ENCODE measurements at regions not wholly inside any gene's neighbourhood (a gene's known extent, or its start where the extent isn't known, plus 50 kb on each side); places are given as distances from the start of the nearest gene placed in this dataset.
"Not testable (repeated sequence)": the region's sequence is repeated elsewhere in the genome, so short reads cannot be mapped to it uniquely, and the experiment has no call there.

- ATAC-seq (peak; percentile 52 to 82), DNase-seq (peak; percentile 23 to 78)
- Histone ChIP-seq H3K36me3 (no peaks in the 10 kb centered on the region), H3K9me3 (no peaks in the 10 kb centered on the region), H3K27ac (peak overlapping the region in 1 of 4 donors; percentile 22), H3K4me1 (no peaks in the 10 kb centered on the region), H3K4me3 (no peak overlapping the region), H3K27me3 (no peaks in the 10 kb centered on the region)
- TF ChIP-seq POLR2A (IDR thresholded peaks at IDR 0.05) = no peak
- peak in 2 of 5 experiments; percentile 14 to 33 for TF ChIP-seq CTCF (IDR thresholded peaks at IDR 0.05 in 4 of 5, conservative IDR thresholded peaks at IDR 0.05 in 1 of 5)
- in situ Hi-C loops (cut with MboI; ENCODE audit: low sequenced_read_pairs in 4 of 4) = no loop called here
- intact Hi-C loops (cut with DNase I; ENCODE audit: low total_unique reads) = loop anchor here (2.0 to 5.0 kb wide), 2 partner anchors 118 to 180 kb away; partner anchors contain the start of gene FZD8
Measured at GRCh38 chr10:35822316-35822715, 180.2 kb upstream of the FZD8 start.

- intact Hi-C loops (cut with DNase I; ENCODE audit: low total_unique reads) (loop anchor here (5.0 kb wide), 1 partner anchor 179 kb away; the partner anchor contains the start of gene FZD8), in situ Hi-C loops (cut with MboI; ENCODE audit: low sequenced_read_pairs in 4 of 4) (no loop called here)
- H3K36me3 ChIP-seq = no peaks in the 10 kb centered on the region
- no peak for DNase-seq
- no peak for ATAC-seq
- H3K4me3 ChIP-seq = no peak overlapping the region
- no peaks in the 10 kb centered on the region for H3K27me3 ChIP-seq
- no peak overlapping the region for H3K27ac ChIP-seq
- no peak for TF ChIP-seq POLR2A (IDR thresholded peaks at IDR 0.05)
- TF ChIP-seq CTCF (IDR thresholded peaks at IDR 0.05 in 4 of 5, conservative IDR thresholded peaks at IDR 0.05 in 1 of 5) = no peak
- no peaks in the 10 kb centered on the region for H3K4me1 ChIP-seq
- no peaks in the 10 kb centered on the region for H3K9me3 ChIP-seq
Measured at GRCh38 chr10:35821339-35821911, 179.3 kb upstream of the FZD8 start.

- H3K27ac ChIP-seq = no peak overlapping the region
- H3K36me3 ChIP-seq = no peaks in the 10 kb centered on the region
- intact Hi-C loops (cut with DNase I; ENCODE audit: low total_unique reads) (loop anchor here (5.0 kb wide), 1 partner anchor 177 kb away; the partner anchor contains the start of gene FZD8), in situ Hi-C loops (cut with MboI; ENCODE audit: low sequenced_read_pairs in 4 of 4) (no loop called here)
- no peak for ATAC-seq
- H3K4me1 ChIP-seq = no peaks in the 10 kb centered on the region
- H3K27me3 ChIP-seq = no peaks in the 10 kb centered on the region
- TF ChIP-seq POLR2A (IDR thresholded peaks at IDR 0.05) (no peak), CTCF (IDR thresholded peaks at IDR 0.05 in 4 of 5, conservative IDR thresholded peaks at IDR 0.05 in 1 of 5) (no peak)
- H3K4me3 ChIP-seq = no peak overlapping the region
- no peaks in the 10 kb centered on the region for H3K9me3 ChIP-seq
- no peak for DNase-seq
Measured at GRCh38 chr10:35819736-35820135, 177.6 kb upstream of the FZD8 start.

- Histone ChIP-seq H3K27me3 (no peaks in the 10 kb centered on the region), H3K36me3 (no peaks in the 10 kb centered on the region), H3K4me3 (no peak overlapping the region), H3K9me3 (no peaks in the 10 kb centered on the region), H3K4me1 (no peaks in the 10 kb centered on the region), H3K27ac (no peak overlapping the region)
- TF ChIP-seq CTCF (IDR thresholded peaks at IDR 0.05 in 4 of 5, conservative IDR thresholded peaks at IDR 0.05 in 1 of 5) (no peak), POLR2A (IDR thresholded peaks at IDR 0.05) (no peak)
- intact Hi-C loops (cut with DNase I; ENCODE audit: low total_unique reads) (no loop called here), in situ Hi-C loops (cut with MboI; ENCODE audit: low sequenced_read_pairs in 4 of 4) (no loop called here)
- no peak for DNase-seq
- no peak for ATAC-seq
Measured at GRCh38 chr10:35819011-35819410, 176.9 kb upstream of the FZD8 start.

GRCh38 chr10:35817109-35817508 is 175.0 kb upstream of the FZD8 start:
- H3K4me1 ChIP-seq; DNase-seq; intact Hi-C loops (cut with DNase I; ENCODE audit: low total_unique reads); H3K27me3 ChIP-seq; H3K36me3 ChIP-seq; H3K27ac ChIP-seq; in situ Hi-C loops (cut with MboI; ENCODE audit: low sequenced_read_pairs in 4 of 4); H3K9me3 ChIP-seq; H3K4me3 ChIP-seq; ATAC-seq: not testable (repeated sequence)

Measured in gastrocnemius medialis (tissue), 4 donors.